ENCODE measurements at regions not wholly inside any gene's neighbourhood (a gene's known extent, or its start where the extent isn't known, plus 50 kb on each side); places are given as distances from the start of the nearest gene placed in this dataset.

DNA sequence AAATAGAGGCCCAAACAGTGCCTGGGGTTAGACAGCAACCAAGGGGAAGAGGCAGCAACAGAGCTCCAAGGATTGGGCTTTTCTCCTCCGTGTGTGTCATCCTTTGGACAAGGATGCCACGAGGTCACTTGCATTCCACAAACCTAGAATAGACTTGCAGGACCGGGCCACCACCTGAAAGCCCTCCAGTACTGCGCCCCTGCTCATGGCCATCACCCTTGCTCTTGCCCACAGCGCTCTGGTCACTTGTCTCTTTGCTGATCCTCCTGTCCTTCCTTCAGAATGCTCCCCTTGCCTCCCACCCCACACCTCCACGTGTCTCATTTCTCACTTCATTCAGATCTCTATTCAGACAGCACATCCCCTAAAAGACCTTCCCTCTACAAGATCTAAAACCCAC is 247.4 kb downstream of the MATN1 start:
- H3K4me3 ChIP-seq (ENCODE audit: low read depth, low read length), result no peak overlapping the region
- TF ChIP-seq, protein P1, sequence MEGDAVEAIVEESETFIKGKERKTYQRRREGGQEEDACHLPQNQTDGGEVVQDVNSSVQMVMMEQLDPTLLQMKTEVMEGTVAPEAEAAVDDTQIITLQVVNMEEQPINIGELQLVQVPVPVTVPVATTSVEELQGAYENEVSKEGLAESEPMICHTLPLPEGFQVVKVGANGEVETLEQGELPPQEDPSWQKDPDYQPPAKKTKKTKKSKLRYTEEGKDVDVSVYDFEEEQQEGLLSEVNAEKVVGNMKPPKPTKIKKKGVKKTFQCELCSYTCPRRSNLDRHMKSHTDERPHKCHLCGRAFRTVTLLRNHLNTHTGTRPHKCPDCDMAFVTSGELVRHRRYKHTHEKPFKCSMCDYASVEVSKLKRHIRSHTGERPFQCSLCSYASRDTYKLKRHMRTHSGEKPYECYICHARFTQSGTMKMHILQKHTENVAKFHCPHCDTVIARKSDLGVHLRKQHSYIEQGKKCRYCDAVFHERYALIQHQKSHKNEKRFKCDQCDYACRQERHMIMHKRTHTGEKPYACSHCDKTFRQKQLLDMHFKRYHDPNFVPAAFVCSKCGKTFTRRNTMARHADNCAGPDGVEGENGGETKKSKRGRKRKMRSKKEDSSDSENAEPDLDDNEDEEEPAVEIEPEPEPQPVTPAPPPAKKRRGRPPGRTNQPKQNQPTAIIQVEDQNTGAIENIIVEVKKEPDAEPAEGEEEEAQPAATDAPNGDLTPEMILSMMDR (IDR thresholded peaks at IDR 0.05; ENCODE audit: borderline replicate concordance, insufficient read depth, low read depth, low read length), result no peak

DNA sequence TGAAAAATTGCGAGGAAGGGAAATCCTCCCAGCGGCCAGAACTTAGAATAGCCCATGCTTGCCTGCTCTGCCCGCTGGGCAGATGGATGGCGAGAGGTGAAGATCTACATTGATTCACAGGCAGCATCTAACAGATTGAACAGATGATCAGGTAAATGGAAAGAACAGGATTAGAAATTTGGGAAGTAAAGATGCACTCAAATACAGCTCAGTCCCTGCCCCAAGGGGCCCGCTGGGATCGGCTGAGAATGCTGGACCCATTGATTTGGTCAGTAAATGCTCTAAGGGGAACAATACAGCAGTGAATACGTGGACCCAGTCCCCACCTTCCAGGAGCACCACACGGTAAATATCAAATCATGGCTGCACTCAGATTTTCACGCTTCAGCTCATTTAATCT is 248.2 kb downstream of the MATN1 start:
- no peak overlapping the region for H3K4me3 ChIP-seq (ENCODE audit: low read depth, low read length)
- TF ChIP-seq, protein P1 (IDR thresholded peaks at IDR 0.05; ENCODE audit: borderline replicate concordance, insufficient read depth, low read depth, low read length), result no peak

DNA sequence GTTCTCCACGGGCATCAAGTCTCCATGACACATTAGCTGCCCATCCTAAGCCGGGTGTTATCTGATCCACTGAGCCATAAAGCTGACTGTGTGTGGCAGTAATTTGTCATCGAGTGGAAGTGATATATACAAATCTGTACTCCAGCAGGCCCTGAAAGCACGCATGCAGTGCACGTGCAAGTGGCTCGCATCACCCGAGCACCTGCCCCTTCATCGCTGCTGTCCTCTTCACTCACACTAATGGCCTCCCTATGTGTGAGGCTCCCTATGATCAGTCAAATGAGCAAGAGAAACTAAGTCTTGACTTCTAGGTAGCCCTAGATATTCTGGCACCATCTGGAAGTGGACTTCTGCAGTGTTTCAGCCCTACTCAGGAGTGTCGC is 248.6 kb downstream of the MATN1 start:
- H3K4me3 ChIP-seq (ENCODE audit: low read depth, low read length), result no peak overlapping the region
- TF ChIP-seq, protein P1 (IDR thresholded peaks at IDR 0.05; ENCODE audit: borderline replicate concordance, insufficient read depth, low read depth, low read length), result no peak

DNA sequence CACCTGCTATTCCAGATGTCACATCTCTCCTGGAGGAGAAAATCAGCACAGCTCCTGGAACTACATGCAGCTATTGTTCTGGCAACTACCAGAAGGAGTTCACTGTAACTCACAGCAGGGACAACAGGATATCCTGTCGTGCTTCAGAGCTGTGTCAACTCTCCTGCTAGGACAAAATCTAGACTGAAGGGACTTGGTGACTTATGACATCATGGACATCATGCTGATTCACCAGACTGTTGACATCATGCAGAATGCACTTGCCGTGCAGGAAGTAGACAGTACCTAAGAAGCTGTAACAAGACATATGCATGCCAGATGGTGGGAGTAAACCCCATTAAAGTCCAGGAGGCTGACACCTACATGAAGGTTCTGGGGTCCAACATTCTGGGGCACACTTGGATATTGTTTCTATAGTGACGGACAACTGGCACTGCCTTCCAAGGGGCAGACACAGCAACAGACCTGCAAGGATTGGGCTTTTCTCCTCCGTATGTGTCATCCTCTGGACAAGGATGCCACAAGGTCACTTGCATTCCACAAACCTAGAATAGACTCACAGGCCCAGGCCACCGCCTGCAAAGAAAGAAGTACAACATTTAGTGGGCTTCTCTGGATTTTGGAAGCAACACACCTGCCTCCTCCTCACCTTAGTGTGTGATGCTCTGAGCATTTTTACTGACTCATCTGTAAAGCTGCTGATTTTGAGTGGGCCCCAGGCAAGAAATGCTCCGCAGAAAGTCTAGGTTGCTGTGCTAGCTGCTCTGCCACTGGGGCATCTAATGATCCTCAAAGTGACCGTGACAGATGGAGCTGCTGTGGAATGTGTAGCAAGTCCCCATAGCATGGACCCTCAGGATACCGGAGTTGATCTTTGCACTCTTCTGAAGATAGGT is 249.2 kb downstream of the MATN1 start:
- TF ChIP-seq, protein P1 (IDR thresholded peaks at IDR 0.05; ENCODE audit: borderline replicate concordance, insufficient read depth, low read depth, low read length), result no peak
- no peak overlapping the region for H3K4me3 ChIP-seq (ENCODE audit: low read depth, low read length)

DNA sequence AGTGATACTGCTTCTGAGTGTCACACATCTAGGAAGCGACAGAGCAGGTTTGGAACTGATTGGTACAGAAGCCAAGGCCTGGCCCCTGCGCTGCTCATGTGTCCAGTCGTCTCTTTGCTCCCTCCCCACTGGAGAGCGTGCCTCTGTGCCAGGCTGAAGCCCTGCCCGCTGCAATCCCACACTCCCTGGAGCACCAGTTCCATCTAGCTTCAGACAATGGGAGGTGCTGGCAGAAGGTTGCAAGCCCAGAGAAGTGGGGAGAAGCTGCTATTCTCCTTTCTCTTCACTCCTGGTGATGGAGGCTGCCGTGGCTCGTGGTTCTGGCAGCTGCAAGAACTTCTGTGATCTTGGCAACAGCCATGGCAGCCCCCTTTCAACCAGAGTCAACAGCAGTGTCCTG is 250.9 kb downstream of the MATN1 start:
- H3K4me3 ChIP-seq (ENCODE audit: low read depth, low read length), result no peak overlapping the region
- TF ChIP-seq, protein P1 (IDR thresholded peaks at IDR 0.05; ENCODE audit: borderline replicate concordance, insufficient read depth, low read depth, low read length), result no peak

DNA sequence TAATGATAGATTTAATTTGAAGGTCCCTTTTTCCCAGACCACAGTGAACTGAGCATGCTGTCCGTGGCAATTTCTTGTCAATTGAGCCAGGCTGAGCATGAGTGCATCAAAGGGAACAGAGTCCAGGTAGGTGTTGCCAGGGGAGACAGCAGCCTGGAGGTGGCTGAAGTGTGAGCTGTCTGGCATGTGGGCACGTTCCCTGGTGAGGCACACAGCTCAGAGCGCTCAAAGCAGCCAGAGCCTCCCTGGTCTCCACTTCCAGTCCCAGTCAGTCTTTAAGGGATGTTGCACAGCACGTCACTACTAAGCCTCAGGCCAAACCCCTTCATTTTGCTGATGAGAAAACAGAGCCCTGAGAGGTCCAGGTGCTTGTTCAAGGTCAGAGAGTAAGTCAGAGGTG is 251.4 kb downstream of the MATN1 start:
- TF ChIP-seq, protein P1 (IDR thresholded peaks at IDR 0.05; ENCODE audit: borderline replicate concordance, insufficient read depth, low read depth, low read length), result no peak
- no peak overlapping the region for H3K4me3 ChIP-seq (ENCODE audit: low read depth, low read length)

DNA sequence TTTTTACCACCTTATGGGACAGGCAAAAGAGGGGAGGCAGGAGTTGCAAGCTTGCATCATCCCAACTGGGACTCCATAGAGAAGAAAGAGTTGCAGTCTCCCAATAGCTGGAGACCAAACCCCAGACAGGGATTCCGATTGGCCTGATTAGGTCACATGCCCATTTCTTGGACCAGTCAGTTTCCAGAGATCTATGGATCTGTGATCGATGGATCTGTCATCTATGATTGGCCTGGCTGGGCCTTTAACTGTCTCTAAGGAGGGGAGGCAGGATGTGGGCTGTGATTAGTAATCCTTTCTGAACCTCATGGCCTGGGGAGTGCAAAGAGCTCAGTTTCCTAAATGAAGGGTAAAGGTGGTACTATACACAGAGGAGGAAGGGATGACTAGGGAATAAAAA is 252.1 kb downstream of the MATN1 start:
- H3K4me3 ChIP-seq (ENCODE audit: low read depth, low read length), result no peak overlapping the region
- TF ChIP-seq, protein P1 (IDR thresholded peaks at IDR 0.05; ENCODE audit: borderline replicate concordance, insufficient read depth, low read depth, low read length), result no peak

All from GM12875 (cell line).